ENCODE measurements at regions not wholly inside any gene's neighbourhood (a gene's known extent, or its start where the extent isn't known, plus 50 kb on each side); places are given as distances from the start of the nearest gene placed in this dataset.

DNA sequence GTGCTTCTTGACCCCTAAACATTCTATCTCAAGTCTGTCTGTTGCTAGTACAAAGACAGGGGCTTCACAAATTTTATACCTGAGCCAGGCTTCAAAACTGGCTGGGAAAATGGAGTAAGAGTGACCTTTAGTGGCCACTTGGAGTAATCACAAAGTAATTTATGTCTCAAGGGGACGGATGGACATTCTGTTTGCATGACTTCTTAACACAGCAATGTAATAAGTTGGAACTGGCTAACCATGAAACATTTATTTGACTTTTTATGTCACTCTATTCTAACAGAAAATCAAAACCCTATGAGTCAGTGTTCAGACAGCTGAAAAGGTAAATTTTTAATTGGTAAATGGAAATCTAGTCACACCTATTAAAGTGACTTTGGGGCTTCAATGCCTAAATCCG lies 600.6 kb downstream of the ANKRD50 start:
- Histone ChIP-seq H3K36me3 (replicated peaks; ENCODE audit: insufficient read depth, low read length) (no peaks in the 10 kb centered on the region), H3K4me3 (ENCODE audit: low read length) (no peak overlapping the region), H3K79me2 (ENCODE audit: low read length) (no peaks in the 10 kb centered on the region), H3K9me2 (replicated peaks; ENCODE audit: insufficient read depth, low read length) (no peaks in the 10 kb centered on the region), H4K20me1 (ENCODE audit: insufficient read depth, low read length) (no peaks in the 10 kb centered on the region), H3K9ac (ENCODE audit: low read length) (no peak overlapping the region), H3K9me3 (replicated peaks; ENCODE audit: insufficient read depth, low read length) (no peaks in the 10 kb centered on the region), H3K4me2 (ENCODE audit: low read depth, low read length) (no peak overlapping the region), H3K27me3 (replicated peaks; ENCODE audit: insufficient read depth, low read length) (no peaks in the 10 kb centered on the region), H2AFZ (ENCODE audit: low read length) (no peak overlapping the region), H3K4me1 (ENCODE audit: low read length) (no peaks in the 10 kb centered on the region), H3K27ac (ENCODE audit: low read length) (no peak overlapping the region), H3F3A (ENCODE audit: insufficient read depth, low read length) (no peaks in the 10 kb centered on the region)
- TF ChIP-seq, protein P1, sequence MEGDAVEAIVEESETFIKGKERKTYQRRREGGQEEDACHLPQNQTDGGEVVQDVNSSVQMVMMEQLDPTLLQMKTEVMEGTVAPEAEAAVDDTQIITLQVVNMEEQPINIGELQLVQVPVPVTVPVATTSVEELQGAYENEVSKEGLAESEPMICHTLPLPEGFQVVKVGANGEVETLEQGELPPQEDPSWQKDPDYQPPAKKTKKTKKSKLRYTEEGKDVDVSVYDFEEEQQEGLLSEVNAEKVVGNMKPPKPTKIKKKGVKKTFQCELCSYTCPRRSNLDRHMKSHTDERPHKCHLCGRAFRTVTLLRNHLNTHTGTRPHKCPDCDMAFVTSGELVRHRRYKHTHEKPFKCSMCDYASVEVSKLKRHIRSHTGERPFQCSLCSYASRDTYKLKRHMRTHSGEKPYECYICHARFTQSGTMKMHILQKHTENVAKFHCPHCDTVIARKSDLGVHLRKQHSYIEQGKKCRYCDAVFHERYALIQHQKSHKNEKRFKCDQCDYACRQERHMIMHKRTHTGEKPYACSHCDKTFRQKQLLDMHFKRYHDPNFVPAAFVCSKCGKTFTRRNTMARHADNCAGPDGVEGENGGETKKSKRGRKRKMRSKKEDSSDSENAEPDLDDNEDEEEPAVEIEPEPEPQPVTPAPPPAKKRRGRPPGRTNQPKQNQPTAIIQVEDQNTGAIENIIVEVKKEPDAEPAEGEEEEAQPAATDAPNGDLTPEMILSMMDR (IDR thresholded peaks at IDR 0.05; ENCODE audit: low read length) = peak; percentile 65
- TF ChIP-seq EZH2phosphoT487 (IDR thresholded peaks at IDR 0.05; ENCODE audit: low read length) = no peak
- peak; percentile 56 for DNase-seq

DNA sequence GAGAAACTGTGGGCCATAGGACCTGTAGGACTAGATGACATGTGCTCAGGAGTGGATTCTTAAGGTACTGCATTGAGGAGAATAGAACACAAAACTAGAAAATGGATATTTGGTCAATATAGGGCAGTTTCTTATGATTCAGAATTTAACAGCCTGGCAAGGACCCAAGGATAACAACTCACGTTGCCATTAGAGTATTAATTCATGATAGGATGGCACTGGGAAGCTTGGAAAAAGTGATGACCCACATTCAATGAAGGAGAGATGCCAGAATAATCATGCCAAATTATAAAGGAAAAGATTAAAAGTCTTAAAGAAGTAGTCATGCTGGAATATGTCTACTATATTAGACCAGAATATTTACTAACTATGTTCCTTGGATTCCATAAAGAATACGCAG lies 594.5 kb downstream of the ANKRD50 start:
- no peak overlapping the region for H2AFZ ChIP-seq (ENCODE audit: low read length)

DNA sequence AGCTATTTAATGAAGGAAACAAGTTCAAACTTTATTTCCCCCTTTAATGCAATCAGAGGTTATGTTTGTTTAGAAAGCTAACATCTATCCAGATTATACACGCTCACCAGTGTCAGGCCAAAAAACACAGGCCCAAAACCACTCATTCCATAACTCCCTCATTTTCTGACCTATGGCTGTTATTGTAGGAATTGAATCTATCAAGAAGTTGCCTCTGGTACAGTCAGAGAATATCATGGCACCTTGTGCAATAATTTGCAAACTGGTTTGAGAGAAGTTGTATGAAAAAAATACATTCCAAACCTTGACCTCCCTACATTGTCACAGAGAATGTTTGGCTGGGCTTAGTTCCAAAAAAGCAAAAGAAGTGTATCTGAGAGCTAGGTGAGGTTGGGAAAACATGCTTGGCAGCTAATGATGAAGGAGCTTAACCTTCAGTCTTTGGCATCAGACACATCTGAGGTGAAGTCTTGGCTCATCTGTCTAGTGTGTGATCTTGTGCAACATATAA lies 591.0 kb downstream of the ANKRD50 start:
- Histone ChIP-seq H4K20me1 (ENCODE audit: insufficient read depth, low read length) (no peaks in the 10 kb centered on the region), H3K9me2 (replicated peaks; ENCODE audit: insufficient read depth, low read length) (no peaks in the 10 kb centered on the region), H3K9me3 (replicated peaks; ENCODE audit: insufficient read depth, low read length) (no peaks in the 10 kb centered on the region), H3K9ac (ENCODE audit: low read length) (no peak overlapping the region), H3K79me2 (ENCODE audit: low read length) (no peaks in the 10 kb centered on the region), H3K4me3 (ENCODE audit: low read length) (no peak overlapping the region), H2AFZ (ENCODE audit: low read length) (no peak overlapping the region), H3K4me2 (ENCODE audit: low read depth, low read length) (no peak overlapping the region), H3K27me3 (replicated peaks; ENCODE audit: insufficient read depth, low read length) (no peaks in the 10 kb centered on the region), H3K4me1 (ENCODE audit: low read length) (no peaks in the 10 kb centered on the region), H3F3A (ENCODE audit: insufficient read depth, low read length) (no peaks in the 10 kb centered on the region), H3K36me3 (replicated peaks; ENCODE audit: insufficient read depth, low read length) (no peaks in the 10 kb centered on the region), H3K27ac (ENCODE audit: low read length) (no peak overlapping the region)
- TF ChIP-seq EZH2 (optimal IDR thresholded peaks at IDR 0.05; ENCODE audit: low read depth, low read length) (no peak), EZH2phosphoT487 (IDR thresholded peaks at IDR 0.05; ENCODE audit: low read length) (no peak)
- TF ChIP-seq, protein P1 (IDR thresholded peaks at IDR 0.05; ENCODE audit: low read length) = no peak
- DNase-seq = no peak

More for the DNA sequence above, 594.5 kb downstream of the ANKRD50 start:
- H3K79me2 ChIP-seq (ENCODE audit: low read length) = no peaks in the 10 kb centered on the region
- H3K9ac ChIP-seq (ENCODE audit: low read length) = no peak overlapping the region
- no peaks in the 10 kb centered on the region for H3F3A ChIP-seq (ENCODE audit: insufficient read depth, low read length)
- no peaks in the 10 kb centered on the region for H3K4me1 ChIP-seq (ENCODE audit: low read length)
- H3K9me3 ChIP-seq (replicated peaks; ENCODE audit: insufficient read depth, low read length) = no peaks in the 10 kb centered on the region
- no peak overlapping the region for H3K4me2 ChIP-seq (ENCODE audit: low read depth, low read length)
- H4K20me1 ChIP-seq (ENCODE audit: insufficient read depth, low read length) = no peaks in the 10 kb centered on the region
- no peaks in the 10 kb centered on the region for H3K9me2 ChIP-seq (replicated peaks; ENCODE audit: insufficient read depth, low read length)
- no peaks in the 10 kb centered on the region for H3K27me3 ChIP-seq (replicated peaks; ENCODE audit: insufficient read depth, low read length)
- H3K27ac ChIP-seq (ENCODE audit: low read length) = no peak overlapping the region
- TF ChIP-seq, protein P1 (IDR thresholded peaks at IDR 0.05; ENCODE audit: low read length) = no peak
- TF ChIP-seq EZH2phosphoT487 (IDR thresholded peaks at IDR 0.05; ENCODE audit: low read length) (no peak), EZH2 (optimal IDR thresholded peaks at IDR 0.05; ENCODE audit: low read depth, low read length) (no peak)
- H3K36me3 ChIP-seq (replicated peaks; ENCODE audit: insufficient read depth, low read length) = no peaks in the 10 kb centered on the region
- DNase-seq = no peak
- no peak overlapping the region for H3K4me3 ChIP-seq (ENCODE audit: low read length)

Data from MM.1S (cell line).